GM20000 (cell line): ENCODE measurements at regions not wholly inside any gene's neighbourhood (a gene's known extent, or its start where the extent isn't known, plus 50 kb on each side); places are given as distances from the start of the nearest gene placed in this dataset.

ENCODE experiments used
- DNase-seq: peaks from one replicate; pipeline ENCODE4 v3.0.0; 2012; ENCODE audit warnings: low spot score
- TF ChIP-seq, protein P1 (sequence below): IDR thresholded peaks from 2 replicates; pipeline ENCODE4 v1.5.1; 2012; ENCODE audit warnings: mild to moderate bottlenecking, control low read depth; ENCODE audit errors: extremely low read depth, missing control alignments

GRCh38 chr5:53392073-53392472, 88.4 kb upstream of the FST start:
- TF ChIP-seq, protein P1, sequence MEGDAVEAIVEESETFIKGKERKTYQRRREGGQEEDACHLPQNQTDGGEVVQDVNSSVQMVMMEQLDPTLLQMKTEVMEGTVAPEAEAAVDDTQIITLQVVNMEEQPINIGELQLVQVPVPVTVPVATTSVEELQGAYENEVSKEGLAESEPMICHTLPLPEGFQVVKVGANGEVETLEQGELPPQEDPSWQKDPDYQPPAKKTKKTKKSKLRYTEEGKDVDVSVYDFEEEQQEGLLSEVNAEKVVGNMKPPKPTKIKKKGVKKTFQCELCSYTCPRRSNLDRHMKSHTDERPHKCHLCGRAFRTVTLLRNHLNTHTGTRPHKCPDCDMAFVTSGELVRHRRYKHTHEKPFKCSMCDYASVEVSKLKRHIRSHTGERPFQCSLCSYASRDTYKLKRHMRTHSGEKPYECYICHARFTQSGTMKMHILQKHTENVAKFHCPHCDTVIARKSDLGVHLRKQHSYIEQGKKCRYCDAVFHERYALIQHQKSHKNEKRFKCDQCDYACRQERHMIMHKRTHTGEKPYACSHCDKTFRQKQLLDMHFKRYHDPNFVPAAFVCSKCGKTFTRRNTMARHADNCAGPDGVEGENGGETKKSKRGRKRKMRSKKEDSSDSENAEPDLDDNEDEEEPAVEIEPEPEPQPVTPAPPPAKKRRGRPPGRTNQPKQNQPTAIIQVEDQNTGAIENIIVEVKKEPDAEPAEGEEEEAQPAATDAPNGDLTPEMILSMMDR, result no peak
- no peak for DNase-seq

GRCh38 chr5:53394808-53395207, 85.6 kb upstream of the FST start:
- TF ChIP-seq, protein P1, result no peak
- no peak for DNase-seq

GRCh38 chr5:53397141-53397757, 83.2 kb upstream of the FST start:
- TF ChIP-seq, protein P1, result no peak
- DNase-seq, result no peak

GRCh38 chr5:53397845-53398244, 82.6 kb upstream of the FST start:
- no peak for DNase-seq
- TF ChIP-seq, protein P1, result no peak

GRCh38 chr5:53399926-53400697, 80.3 kb upstream of the FST start:
- no peak for DNase-seq
- TF ChIP-seq, protein P1, result no peak

GRCh38 chr5:53403291-53403690, 77.1 kb upstream of the FST start:
- no peak for DNase-seq
- TF ChIP-seq, protein P1, result no peak

- DNase-seq, result no peak
- TF ChIP-seq, protein P1, result no peak
Observed at GRCh38 chr5:53403758-53404157, 76.7 kb upstream of the FST start.
